Smooth muscle cell (in vitro differentiated cells): ENCODE measurements at regions not wholly inside any gene's neighbourhood (a gene's known extent, or its start where the extent isn't known, plus 50 kb on each side); places are given as distances from the start of the nearest gene placed in this dataset.

Experiments used
- DNase-seq: peaks from one replicate; lab custom pipeline; 2025; ENCODE audit not compliant: unreplicated experiment; lab: John Stamatoyannopoulos, UW
- H2AFZ ChIP-seq: fragments of 200-600 bp; sonication (generic); 2 replicates; pipeline ENCODE4 v1.6.0; 2016; ENCODE audit warnings: antibody characterized with exemption, low read depth, mild to moderate bottlenecking
- H3F3A ChIP-seq: fragments of 200-600 bp; sonication (generic); 2 replicates; pipeline ENCODE4 v1.6.0; 2017; ENCODE audit warnings: antibody characterized with exemption, low read depth
- H3K27ac ChIP-seq: fragments of 200-600 bp; sonication (generic); 2 replicates; pipeline ENCODE4 v1.5.1; 2016; ENCODE audit warnings: low read depth, mild to moderate bottlenecking
- H3K27me3 ChIP-seq: fragments of 200-600 bp; sonication (generic); 2 replicates; pipeline ENCODE4 v1.6.1; 2016; ENCODE audit warnings: low read depth, mild to moderate bottlenecking
- H3K36me3 ChIP-seq: fragments of 200-600 bp; sonication (generic); 2 replicates; pipeline ENCODE4 v1.5.1; 2016; ENCODE audit warnings: low read depth
- H3K4me1 ChIP-seq: fragments of 200-600 bp; sonication (generic); 2 replicates; pipeline ENCODE4 v1.5.1; 2016; ENCODE audit warnings: low read depth
- H3K4me2 ChIP-seq: fragments of 200-600 bp; sonication (generic); 2 replicates; pipeline ENCODE4 v1.6.0; 2016; ENCODE audit warnings: mild to moderate bottlenecking
- H3K4me3 ChIP-seq: fragments of 200-600 bp; sonication (generic); 2 replicates; pipeline ENCODE4 v1.5.1; 2016; ENCODE audit warnings: mild to moderate bottlenecking
- H3K79me2 ChIP-seq: fragments of 200-600 bp; sonication (generic); 2 replicates; pipeline ENCODE4 v1.6.0; 2016; ENCODE audit warnings: low read depth, mild to moderate bottlenecking
- H3K9ac ChIP-seq: fragments of 200-600 bp; sonication (generic); 2 replicates; pipeline ENCODE4 v1.6.0; 2016; ENCODE audit warnings: low read depth
- H3K9me3 ChIP-seq: fragments of 200-600 bp; sonication (generic); replicated peaks from 2 replicates; pipeline ENCODE4 v1.5.1; 2016; ENCODE audit warnings: low read depth
- H4K20me1 ChIP-seq: fragments of 200-600 bp; sonication (generic); 2 replicates; pipeline ENCODE4 v1.6.0; 2016; ENCODE audit warnings: low read depth
- CTCF ChIP-seq: fragments of 200-600 bp; sonication (generic); IDR thresholded peaks from 2 replicates; pipeline ENCODE4 v1.5.1; 2017; ENCODE audit warnings: borderline replicate concordance, mild to moderate bottlenecking, antibody characterized with exemption; ENCODE audit not compliant: insufficient read depth, poor library complexity, severe bottlenecking
- WGBS: methylation state at CpG from one replicate; pipeline ENCODE4 v1.1.7; 2016; ENCODE audit warnings: low lambda C conversion rate; 5-methylcytosine and 5-hydroxymethylcytosine counted together

- WGBS = 79% methylated on average over 6 of the region's 6 CpGs
- no peak overlapping the region for H3K27ac ChIP-seq
- H3K9ac ChIP-seq = no peak overlapping the region
- H3K4me1 ChIP-seq = no peaks in the 10 kb centered on the region
- no peak for DNase-seq
- no peak overlapping the region for H3K4me2 ChIP-seq
- no peaks in the 10 kb centered on the region for H3K36me3 ChIP-seq
- no peaks in the 10 kb centered on the region for H3K79me2 ChIP-seq
- no peak overlapping the region for H2AFZ ChIP-seq
- no peaks in the 10 kb centered on the region for H3K27me3 ChIP-seq
- H3K9me3 ChIP-seq = no peaks in the 10 kb centered on the region
- no peaks in the 10 kb centered on the region for H3F3A ChIP-seq
- no peak for TF ChIP-seq CTCF
- H4K20me1 ChIP-seq = no peaks in the 10 kb centered on the region
- H3K4me3 ChIP-seq = no peak overlapping the region
Measured at GRCh38 chr11:105429096-105429910, 180.6 kb upstream of the GRIA4 start.

- Histone ChIP-seq H4K20me1 (no peaks in the 10 kb centered on the region), H3K36me3 (no peaks in the 10 kb centered on the region), H3K4me1 (no peaks in the 10 kb centered on the region), H3K79me2 (no peaks in the 10 kb centered on the region), H3K4me3 (no peak overlapping the region), H2AFZ (no peak overlapping the region), H3K9me3 (no peaks in the 10 kb centered on the region), H3K9ac (no peak overlapping the region), H3K27ac (no peak overlapping the region), H3K4me2 (no peak overlapping the region), H3F3A (no peaks in the 10 kb centered on the region), H3K27me3 (no peaks in the 10 kb centered on the region)
- no peak for DNase-seq
- WGBS = 88% methylated on average over 1 of the region's 1 CpG
- no peak for TF ChIP-seq CTCF
Measured at GRCh38 chr11:105407101-105407500, 202.8 kb upstream of the GRIA4 start.

- Histone ChIP-seq H3K4me2 (no peak overlapping the region), H2AFZ (no peak overlapping the region), H3F3A (no peaks in the 10 kb centered on the region), H3K4me3 (no peak overlapping the region), H3K36me3 (no peaks in the 10 kb centered on the region), H4K20me1 (no peaks in the 10 kb centered on the region), H3K4me1 (no peaks in the 10 kb centered on the region), H3K27me3 (no peaks in the 10 kb centered on the region), H3K27ac (no peak overlapping the region), H3K9ac (no peak overlapping the region), H3K9me3 (no peaks in the 10 kb centered on the region), H3K79me2 (no peaks in the 10 kb centered on the region)
- no peak for TF ChIP-seq CTCF
- no peak for DNase-seq
- 82% methylated on average over 2 of the region's 2 CpGs for WGBS
Measured at GRCh38 chr11:105401269-105401809, 208.5 kb upstream of the GRIA4 start.

- Histone ChIP-seq H3K4me2 (no peak overlapping the region), H2AFZ (no peak overlapping the region), H4K20me1 (no peaks in the 10 kb centered on the region), H3K27me3 (no peaks in the 10 kb centered on the region), H3K9ac (no peak overlapping the region), H3K36me3 (no peaks in the 10 kb centered on the region), H3K79me2 (no peaks in the 10 kb centered on the region), H3F3A (no peaks in the 10 kb centered on the region), H3K4me1 (no peaks in the 10 kb centered on the region), H3K9me3 (no peaks in the 10 kb centered on the region), H3K27ac (no peak overlapping the region), H3K4me3 (no peak overlapping the region)
- DNase-seq = no peak
- no peak for TF ChIP-seq CTCF
- 85% methylated on average over 6 of the region's 6 CpGs for WGBS
Measured at GRCh38 chr11:105399511-105399910, 210.4 kb upstream of the GRIA4 start.
